HepG2 (cell line): ENCODE measurements at regions not wholly inside any gene's neighbourhood (a gene's known extent, or its start where the extent isn't known, plus 50 kb on each side); places are given as distances from the start of the nearest gene placed in this dataset.

Experiments
- ATAC-seq: fragments of 200-7000 bp; cut with Tn5 transposase; 3 replicates; pipeline ENCODE4 v1.9.1; 2020; ENCODE audit warnings: mild to moderate bottlenecking, moderate library complexity
- BruUV-seq: library from RNA; stranded (reverse); fragments of 400-500 nt; replicated peaks from 2 replicates; lab custom pipeline; 2021; lab: Mats Ljungman, UMichigan
- CTCF ChIA-PET: fragments of 300-600 bp; formaldehyde crosslinking; extraction: SDS; loops from one replicate; lab custom pipeline; 2021; ENCODE audit warnings: low total read pairs, inconsistent platforms, low intra/inter-chr PET ratio; lab: Yijun Ruan, JAX
- POLR2A ChIA-PET: fragments of 350-600 bp; sonication (Branson Sonifier 250); formaldehyde crosslinking; loops from one replicate; lab custom pipeline; 2020; ENCODE audit warnings: antibody characterized with exemption, inconsistent platforms; lab: Yijun Ruan, JAX
- DNase-seq: peaks from one replicate; pipeline ENCODE4 v3.0.0-alpha.2; 2015; ENCODE audit warnings: low spot score
- FAIRE-seq: peaks from 3 replicates; lab custom pipeline; 2011; peaks lifted over from hg19 to GRCh38; lab: Jason Lieb, UNC
- H2AFZ ChIP-seq: one replicate; pipeline ENCODE4 v1.6.1; 2011; ENCODE audit warnings: low read length, inconsistent platforms
- H3K27ac ChIP-seq: fragments of 300-600 bp; 3 replicates; pipeline ENCODE4 v1.8.0; 2011; ENCODE audit warnings: mixed run types, mild to moderate bottlenecking, mixed read lengths, low read length, inconsistent platforms; ENCODE audit not compliant: insufficient read depth; ENCODE audit errors: extremely low read length
- H3K27me3 ChIP-seq, 2 experiments: fragments of 200-600 bp in 1 of 2; 2 replicates in 1 of 2; 3 replicates in 1 of 2; pipeline versions ENCODE4 v1.6.0 to v1.8.0; 2011; ENCODE audit warnings: low read length in 2 of 2, mild to moderate bottlenecking in 2 of 2, moderate library complexity in 2 of 2, inconsistent platforms in 1 of 2; ENCODE audit not compliant: insufficient read depth in 2 of 2, control insufficient read depth in 1 of 2
- H3K36me3 ChIP-seq, 2 experiments: fragments of 200-600 bp in 1 of 2; replicated peaks in 1 of 2; 2 replicates in 1 of 2; 3 replicates in 1 of 2; pipeline versions ENCODE4 v1.5.1 to v1.8.0; 2011; ENCODE audit warnings: low read length in 2 of 2, inconsistent platforms in 1 of 2; ENCODE audit not compliant: insufficient read depth in 2 of 2, control insufficient read depth in 1 of 2
- H3K4me1 ChIP-seq: 2 replicates; pipeline ENCODE4 v1.5.1; 2012; ENCODE audit warnings: low read length, inconsistent platforms; ENCODE audit not compliant: insufficient read depth
- H3K4me2 ChIP-seq: 2 replicates; pipeline ENCODE4 v1.6.0; 2011; ENCODE audit warnings: low read depth, low read length, inconsistent platforms
- H3K4me3 ChIP-seq, 3 experiments: fragments of 200-600 bp in 1 of 3; sonication (generic), shearing (Covaris generic) in 1 of 3; replicated peaks in 1 of 3; 2 replicates each; pipeline ENCODE4 v1.5.1; 2011 to 2016; ENCODE audit warnings: low read length in 3 of 3, inconsistent platforms in 2 of 3, low read depth in 2 of 3, mild to moderate bottlenecking in 2 of 3, control low read depth in 1 of 3, mixed read lengths in 1 of 3; ENCODE audit not compliant: insufficient read depth in 1 of 3
- H3K79me2 ChIP-seq: one replicate; pipeline ENCODE4 v1.6.1; 2011; ENCODE audit warnings: low read length, inconsistent platforms; ENCODE audit not compliant: insufficient read depth
- H3K9ac ChIP-seq: 2 replicates; pipeline ENCODE4 v1.6.0; 2011; ENCODE audit warnings: mild to moderate bottlenecking, low read depth, low read length, inconsistent platforms; ENCODE audit not compliant: insufficient read depth
- H3K9me3 ChIP-seq: 2 replicates; pipeline ENCODE4 v1.5.1; 2012; ENCODE audit warnings: mild to moderate bottlenecking, low read length
- H4K20me1 ChIP-seq: 2 replicates; pipeline ENCODE4 v1.6.0; 2011; ENCODE audit warnings: inconsistent platforms, mild to moderate bottlenecking, low read length, moderate library complexity; ENCODE audit not compliant: insufficient read depth
- ETS1 ChIP-seq: sonication (generic); formaldehyde crosslinking; IDR thresholded peaks from 2 replicates; pipeline ENCODE4 v1.4.0; 2020; ENCODE audit warnings: missing genetic modification reagents
- FOXP1 ChIP-seq, 2 experiments: fragments of 450-650 bp in 1 of 2; IDR thresholded peaks; 2 replicates each; pipeline ENCODE4 v1.6.1; 2017 to 2018; ENCODE audit warnings: antibody characterized with exemption in 1 of 2
- KAT7 ChIP-seq: IDR thresholded peaks from 2 replicates; pipeline ENCODE4 v1.6.1; 2018; ENCODE audit warnings: borderline replicate concordance, missing compliant biosample characterization
- MAFK ChIP-seq, 2 experiments: IDR thresholded peaks in 1 of 2; conservative IDR thresholded peaks in 1 of 2; 2 replicates each; pipeline ENCODE4 v1.6.1; 2011; ENCODE audit warnings: improper control_type of control experiment in 2 of 2, low read length in 2 of 2
- NR3C1 ChIP-seq: sonication (generic); formaldehyde crosslinking; IDR thresholded peaks from 2 replicates; pipeline ENCODE4 v1.4.0; 2020; ENCODE audit warnings: missing genetic modification reagents
- RNF219 ChIP-seq: sonication (generic); formaldehyde crosslinking; IDR thresholded peaks from 2 replicates; pipeline ENCODE4 v1.5.0; 2020; ENCODE audit warnings: mild to moderate bottlenecking, missing genetic modification reagents
- ZNF501 ChIP-seq: sonication (generic); formaldehyde crosslinking; IDR thresholded peaks from 2 replicates; pipeline ENCODE4 v1.5.1; 2020; ENCODE audit warnings: mild to moderate bottlenecking, moderate library complexity, missing genetic modification reagents
- ZNF792 ChIP-seq: IDR thresholded peaks from 2 replicates; pipeline ENCODE4 v1.6.1; 2016
- WGBS: methylation state at CpG from one replicate; pipeline ENCODE4 v1.1.6; 2017; ENCODE audit warnings: low lambda C conversion rate; 5-methylcytosine and 5-hydroxymethylcytosine counted together
- in situ Hi-C: cut with HindIII; loops from 2 replicates; pipeline ENCODE4 v1.10.0; 2017; ENCODE audit warnings: low pct_unique_long_range_greater_than_20kb; ENCODE audit not compliant: extremely low pct_ligation_motif_present
- intact Hi-C: fragments of 100-400 bp; cut with micrococcal nuclease; formaldehyde crosslinking; loops from one replicate; pipeline ENCODE4 v1.10.0; 2022; ENCODE audit not compliant: unreplicated experiment

- DNase-seq (no peak), ATAC-seq (no peak), FAIRE-seq (no peak)
- H3K4me2 ChIP-seq, result no peak overlapping the region
- H3K9me3 ChIP-seq, result no peaks in the 10 kb centered on the region
- CTCF ChIA-PET, result no interaction called here
- no TSS peak for BruUV-seq
- no peaks in the 10 kb centered on the region for H4K20me1 ChIP-seq
- H3K36me3 ChIP-seq, result no peaks in the 10 kb centered on the region
- no peaks in the 10 kb centered on the region for H3K27me3 ChIP-seq
- POLR2A ChIA-PET, result no interaction called here
- TF ChIP-seq MAFK (conservative IDR thresholded peaks at IDR 0.05 in 1 of 2, IDR thresholded peaks at IDR 0.05 in 1 of 2; ENCODE audit: low read length in 2 of 2) (peak in 1 of 2 experiments; percentile 16; a peak in 1 of 4 replicates), ETS1 (no peak)
- intact Hi-C loops, result no loop called here
- no peak overlapping the region for H3K27ac ChIP-seq
- H3K4me1 ChIP-seq, result no peaks in the 10 kb centered on the region
- no peaks in the 10 kb centered on the region for H3K79me2 ChIP-seq
- no peak overlapping the region for H2AFZ ChIP-seq
- no peak overlapping the region for H3K9ac ChIP-seq
- no peak overlapping the region for H3K4me3 ChIP-seq
- in situ Hi-C loops, result no loop called here
- 0% methylated on average over 4 of the region's 4 CpGs for WGBS
Measured at GRCh38 chr4:37124800-37125199, 119.7 kb upstream of the NWD2 start.

- Histone ChIP-seq H4K20me1 (no peaks in the 10 kb centered on the region), H3K4me1 (no peaks in the 10 kb centered on the region), H3K4me2 (no peak overlapping the region), H3K9ac (no peak overlapping the region), H3K9me3 (no peaks in the 10 kb centered on the region), H3K27me3 (no peaks in the 10 kb centered on the region), H3K79me2 (no peaks in the 10 kb centered on the region), H3K36me3 (no peaks in the 10 kb centered on the region), H3K27ac (no peak overlapping the region), H3K4me3 (no peak overlapping the region), H2AFZ (no peak overlapping the region)
- no peak for FAIRE-seq
- no peak for DNase-seq
- in situ Hi-C loops (no loop called here), intact Hi-C loops (no loop called here)
- BruUV-seq, result no TSS peak
- ChIA-PET CTCF (no interaction called here), POLR2A (no interaction called here)
- ATAC-seq, result no peak
- TF ChIP-seq NR3C1 (no peak), ZNF501 (CRISPR knock-in tag) (no peak), RNF219 (CRISPR knock-in tag) (no peak), KAT7 (CRISPR knock-in tag) (no peak), ZNF792 (CRISPR knock-in tag) (no peak), FOXP1 (IDR thresholded peaks at IDR 0.05) (no peak), FOXP1 (CRISPR knock-in tag; IDR thresholded peaks at IDR 0.05) (no peak)
Measured at GRCh38 chr4:37126051-37126450, 118.5 kb upstream of the NWD2 start.
